ENCODE measurements at regions not wholly inside any gene's neighbourhood (a gene's known extent, or its start where the extent isn't known, plus 50 kb on each side); places are given as distances from the start of the nearest gene placed in this dataset.

- TF ChIP-seq PHF8 (IDR thresholded peaks at IDR 0.05; ENCODE audit: borderline replicate concordance, low read length) (no peak), PRPF4 (IDR thresholded peaks at IDR 0.05; ENCODE audit: insufficient read depth, low read depth, low read length, poor library complexity, severe bottlenecking) (no peak), E2F1 (CRISPR knock-in tag; IDR thresholded peaks at IDR 0.05) (no peak), RNF2 (IDR thresholded peaks at IDR 0.05) (no peak), SFPQ (IDR thresholded peaks at IDR 0.05; ENCODE audit: low read depth, low read length) (no peak), GABPB2 (CRISPR knock-in tag; conservative IDR thresholded peaks at IDR 0.05) (no peak), ZNF695 (CRISPR knock-in tag; IDR thresholded peaks at IDR 0.05) (no peak), PML (IDR thresholded peaks at IDR 0.05; ENCODE audit: low read length) (no peak), ETV1 (tag; conservative IDR thresholded peaks at IDR 0.05; ENCODE audit: low read depth) (no peak), BRCA1 (IDR thresholded peaks at IDR 0.05) (no peak), BRCA1 (CRISPR knock-in tag; IDR thresholded peaks at IDR 0.05) (no peak), JUNB (CRISPR knock-in tag; conservative IDR thresholded peaks at IDR 0.05) (no peak), BDP1 (IDR thresholded peaks at IDR 0.05; ENCODE audit: insufficient read depth, insufficient read length) (no peak), STAT5B (CRISPR knock-in tag; IDR thresholded peaks at IDR 0.05) (no peak), RUNX1 (IDR thresholded peaks at IDR 0.05; ENCODE audit: low read depth) (no peak), ZMIZ1 (IDR thresholded peaks at IDR 0.05; ENCODE audit: low read depth in 2 of 2, low read length in 2 of 2) (no peak)
Observed at GRCh38 chr13:88622362-88622973, 951.3 kb downstream of the SLITRK5 start (continued).

Data from K562 (cell line).